Vagina (tissue), 2 donors: ENCODE measurements at regions not wholly inside any gene's neighbourhood (a gene's known extent, or its start where the extent isn't known, plus 50 kb on each side); places are given as distances from the start of the nearest gene placed in this dataset.

ENCODE experiments used
- CTCF ChIP-seq, 3 experiments: fragments of 450-650 bp in 2 of 3; fragments of 200-600 bp in 1 of 3; sonication (generic) in 1 of 3; IDR thresholded peaks; one replicate each; pipeline ENCODE4 v1.5.1; 2017 to 2019; ENCODE audit warnings: antibody characterized with exemption in 3 of 3, mild to moderate bottlenecking in 2 of 3, moderate library complexity in 2 of 3
- POLR2A ChIP-seq, 2 donors: fragments of 450-650 bp; IDR thresholded peaks; one replicate each; pipeline ENCODE4 v1.6.1; 2017; ENCODE audit warnings: antibody characterized with exemption in 2 of 2, mild to moderate bottlenecking in 2 of 2, moderate library complexity in 2 of 2
- POLR2AphosphoS5 ChIP-seq, 2 donors: sonication (generic); formaldehyde crosslinking; IDR thresholded peaks; one replicate each; pipeline ENCODE4 v1.9.0; 2017; ENCODE audit warnings: antibody characterized with exemption in 2 of 2, mild to moderate bottlenecking in 2 of 2, low read depth in 1 of 2; ENCODE audit not compliant: insufficient read depth in 1 of 2

DNA sequence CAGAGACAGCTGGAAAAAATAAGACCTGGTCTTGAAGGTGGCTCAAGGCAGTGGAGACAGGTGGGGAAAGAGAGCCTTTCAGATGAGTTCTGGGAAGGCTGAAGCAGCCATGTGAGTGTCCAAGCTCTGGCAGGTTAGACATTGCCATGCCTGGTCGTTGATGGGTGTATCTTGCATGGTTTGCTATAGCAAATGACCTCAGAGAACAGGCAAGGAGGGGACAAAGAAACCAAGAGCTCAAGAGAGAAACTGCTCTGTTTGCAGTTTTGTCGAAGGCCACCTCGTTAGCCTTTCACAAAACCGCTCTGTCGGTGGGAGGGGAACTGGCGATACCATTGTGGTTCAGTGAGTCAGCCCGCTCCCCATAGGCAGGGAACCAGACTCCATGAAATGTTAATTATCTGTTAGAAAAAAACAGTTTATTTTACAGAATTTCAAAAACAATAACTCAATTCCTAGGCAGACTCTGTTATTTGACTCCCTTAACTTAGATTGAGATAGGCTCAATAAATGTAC lies 82.8 kb upstream of the ARGLU1 start:
- no peak for TF ChIP-seq POLR2A (IDR thresholded peaks at IDR 0.05)
- TF ChIP-seq CTCF (IDR thresholded peaks at IDR 0.05) = no peak
- TF ChIP-seq POLR2AphosphoS5 (IDR thresholded peaks at IDR 0.05; ENCODE audit: insufficient read depth in 1 of 2, low read depth in 1 of 2) = no peak
